ENCODE measurements at regions not wholly inside any gene's neighbourhood (a gene's known extent, or its start where the extent isn't known, plus 50 kb on each side); places are given as distances from the start of the nearest gene placed in this dataset.

GRCh38 chr10:107653832-107654287, 489.4 kb upstream of the SORCS1 start (continued):
- TF ChIP-seq, protein P1, sequence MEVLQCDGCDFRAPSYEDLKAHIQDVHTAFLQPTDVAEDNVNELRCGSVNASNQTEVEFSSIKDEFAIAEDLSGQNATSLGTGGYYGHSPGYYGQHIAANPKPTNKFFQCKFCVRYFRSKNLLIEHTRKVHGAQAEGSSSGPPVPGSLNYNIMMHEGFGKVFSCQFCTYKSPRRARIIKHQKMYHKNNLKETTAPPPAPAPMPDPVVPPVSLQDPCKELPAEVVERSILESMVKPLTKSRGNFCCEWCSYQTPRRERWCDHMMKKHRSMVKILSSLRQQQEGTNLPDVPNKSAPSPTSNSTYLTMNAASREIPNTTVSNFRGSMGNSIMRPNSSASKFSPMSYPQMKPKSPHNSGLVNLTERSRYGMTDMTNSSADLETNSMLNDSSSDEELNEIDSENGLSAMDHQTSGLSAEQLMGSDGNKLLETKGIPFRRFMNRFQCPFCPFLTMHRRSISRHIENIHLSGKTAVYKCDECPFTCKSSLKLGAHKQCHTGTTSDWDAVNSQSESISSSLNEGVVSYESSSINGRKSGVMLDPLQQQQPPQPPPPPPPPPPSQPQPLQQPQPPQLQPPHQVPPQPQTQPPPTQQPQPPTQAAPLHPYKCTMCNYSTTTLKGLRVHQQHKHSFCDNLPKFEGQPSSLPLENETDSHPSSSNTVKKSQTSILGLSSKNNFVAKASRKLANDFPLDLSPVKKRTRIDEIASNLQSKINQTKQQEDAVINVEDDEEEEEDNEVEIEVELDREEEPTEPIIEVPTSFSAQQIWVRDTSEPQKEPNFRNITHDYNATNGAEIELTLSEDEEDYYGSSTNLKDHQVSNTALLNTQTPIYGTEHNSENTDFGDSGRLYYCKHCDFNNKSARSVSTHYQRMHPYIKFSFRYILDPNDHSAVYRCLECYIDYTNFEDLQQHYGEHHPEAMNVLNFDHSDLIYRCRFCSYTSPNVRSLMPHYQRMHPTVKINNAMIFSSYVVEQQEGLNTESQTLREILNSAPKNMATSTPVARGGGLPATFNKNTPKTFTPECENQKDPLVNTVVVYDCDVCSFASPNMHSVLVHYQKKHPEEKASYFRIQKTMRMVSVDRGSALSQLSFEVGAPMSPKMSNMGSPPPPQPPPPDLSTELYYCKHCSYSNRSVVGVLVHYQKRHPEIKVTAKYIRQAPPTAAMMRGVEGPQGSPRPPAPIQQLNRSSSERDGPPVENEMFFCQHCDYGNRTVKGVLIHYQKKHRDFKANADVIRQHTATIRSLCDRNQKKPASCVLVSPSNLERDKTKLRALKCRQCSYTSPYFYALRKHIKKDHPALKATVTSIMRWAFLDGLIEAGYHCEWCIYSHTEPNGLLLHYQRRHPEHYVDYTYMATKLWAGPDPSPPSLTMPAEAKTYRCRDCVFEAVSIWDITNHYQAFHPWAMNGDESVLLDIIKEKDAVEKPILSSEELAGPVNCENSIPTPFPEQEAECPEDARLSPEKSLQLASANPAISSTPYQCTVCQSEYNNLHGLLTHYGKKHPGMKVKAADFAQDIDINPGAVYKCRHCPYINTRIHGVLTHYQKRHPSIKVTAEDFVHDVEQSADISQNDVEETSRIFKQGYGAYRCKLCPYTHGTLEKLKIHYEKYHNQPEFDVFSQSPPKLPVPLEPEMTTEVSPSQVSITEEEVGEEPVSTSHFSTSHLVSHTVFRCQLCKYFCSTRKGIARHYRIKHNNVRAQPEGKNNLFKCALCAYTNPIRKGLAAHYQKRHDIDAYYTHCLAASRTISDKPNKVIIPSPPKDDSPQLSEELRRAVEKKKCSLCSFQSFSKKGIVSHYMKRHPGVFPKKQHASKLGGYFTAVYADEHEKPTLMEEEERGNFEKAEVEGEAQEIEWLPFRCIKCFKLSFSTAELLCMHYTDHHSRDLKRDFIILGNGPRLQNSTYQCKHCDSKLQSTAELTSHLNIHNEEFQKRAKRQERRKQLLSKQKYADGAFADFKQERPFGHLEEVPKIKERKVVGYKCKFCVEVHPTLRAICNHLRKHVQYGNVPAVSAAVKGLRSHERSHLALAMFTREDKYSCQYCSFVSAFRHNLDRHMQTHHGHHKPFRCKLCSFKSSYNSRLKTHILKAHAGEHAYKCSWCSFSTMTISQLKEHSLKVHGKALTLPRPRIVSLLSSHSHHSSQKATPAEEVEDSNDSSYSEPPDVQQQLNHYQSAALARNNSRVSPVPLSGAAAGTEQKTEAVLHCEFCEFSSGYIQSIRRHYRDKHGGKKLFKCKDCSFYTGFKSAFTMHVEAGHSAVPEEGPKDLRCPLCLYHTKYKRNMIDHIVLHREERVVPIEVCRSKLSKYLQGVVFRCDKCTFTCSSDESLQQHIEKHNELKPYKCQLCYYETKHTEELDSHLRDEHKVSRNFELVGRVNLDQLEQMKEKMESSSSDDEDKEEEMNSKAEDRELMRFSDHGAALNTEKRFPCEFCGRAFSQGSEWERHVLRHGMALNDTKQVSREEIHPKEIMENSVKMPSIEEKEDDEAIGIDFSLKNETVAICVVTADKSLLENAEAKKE (CRISPR knock-in tag; IDR thresholded peaks at IDR 0.05) = no peak
- TF ChIP-seq EZH2 (IDR thresholded peaks at IDR 0.05; ENCODE audit: low read depth, unreplicated experiment) (no peak), CREB1 (CRISPR knock-in tag; IDR thresholded peaks at IDR 0.05; ENCODE audit: low read depth) (no peak)

DNA sequence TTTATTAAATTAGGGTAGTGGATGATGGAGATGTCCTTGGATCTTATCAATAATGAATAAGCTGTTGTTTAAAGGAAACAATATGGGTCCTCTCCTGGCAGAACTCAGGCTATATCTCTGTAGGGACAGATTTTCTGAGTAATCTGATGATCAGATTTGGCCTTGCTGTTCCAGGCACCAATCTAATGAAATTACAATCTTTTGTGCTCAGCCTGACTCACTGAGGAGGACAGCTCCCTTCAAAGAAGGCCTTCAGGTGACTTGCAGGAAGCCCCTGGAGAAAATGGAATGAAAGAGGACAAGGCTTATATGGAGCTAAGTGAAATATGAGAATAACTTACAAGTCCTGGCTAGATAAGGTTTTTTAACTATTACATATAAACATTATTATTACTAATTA, 486.4 kb upstream of the SORCS1 start:
- Histone ChIP-seq H3K4me3 (no peak overlapping the region), H3K4me1 (ENCODE audit: insufficient read depth) (no peaks in the 10 kb centered on the region), H3F3A (replicated peaks; ENCODE audit: low read depth) (no peaks in the 10 kb centered on the region), H3K9me2 (ENCODE audit: insufficient read depth) (0 out of 2 replicates have a peak, but pooled peaks cover 4% of the 10 kb centered on the region), H3K36me3 (ENCODE audit: insufficient read depth) (no peaks in the 10 kb centered on the region), H2AFZ (no peak overlapping the region), H3K27me3 (ENCODE audit: insufficient read depth) (no peaks in the 10 kb centered on the region), H3K27ac (ENCODE audit: low read depth) (no peak overlapping the region), H3K4me2 (no peak overlapping the region), H4K20me1 (replicated peaks; ENCODE audit: insufficient read depth) (no peaks in the 10 kb centered on the region), H3K79me2 (replicated peaks; ENCODE audit: insufficient read depth) (no peaks in the 10 kb centered on the region)
- ATAC-seq (no peak), DNase-seq (ENCODE audit: low spot score) (no peak)
- Mint-ChIP-seq H3K4me3 (no peak overlapping the region), H3K4me1 (peaks cover 4% of the 10 kb centered on the region; the same call in 2 of the 3 replicates), H3K36me3 (ENCODE audit: low read depth) (no peaks in the 10 kb centered on the region), H3K27me3 (ENCODE audit: insufficient read depth, low read depth, poor library complexity) (no peaks in the 10 kb centered on the region), H3K27ac (no peak overlapping the region), H3K9me3 (no peaks in the 10 kb centered on the region)
- no peak for TF ChIP-seq REST (IDR thresholded peaks at IDR 0.05; ENCODE audit: unreplicated experiment)
- TF ChIP-seq EZH2 (IDR thresholded peaks at IDR 0.05; ENCODE audit: low read depth, unreplicated experiment) = no peak
- no peak for TF ChIP-seq JUNB (IDR thresholded peaks at IDR 0.05; ENCODE audit: unreplicated experiment)
- no peak for TF ChIP-seq CREB1 (CRISPR knock-in tag; IDR thresholded peaks at IDR 0.05; ENCODE audit: low read depth)
- TF ChIP-seq ETS1 (IDR thresholded peaks at IDR 0.05) = no peak
- no peak for TF ChIP-seq POLR2AphosphoS5 (IDR thresholded peaks at IDR 0.05; ENCODE audit: low read depth)
- TF ChIP-seq CTCF (conservative IDR thresholded peaks at IDR 0.05; ENCODE audit: low read depth in 2 of 2) = no peak
- no peak for TF ChIP-seq ZNF331 (CRISPR knock-in tag; IDR thresholded peaks at IDR 0.05; ENCODE audit: low read depth)
- no peak for TF ChIP-seq STAT1 (IDR thresholded peaks at IDR 0.05; ENCODE audit: unreplicated experiment)

All from GM23338 (cell line).